HG03432 (cell line): ENCODE measurements at regions not wholly inside any gene's neighbourhood (a gene's known extent, or its start where the extent isn't known, plus 50 kb on each side); places are given as distances from the start of the nearest gene placed in this dataset.

Experiments used
- ATAC-seq: cut with Tn5 transposase; IDR thresholded peaks from one replicate; pipeline ENCODE4 v1.9.1; 2021; ENCODE audit warnings: mild to moderate bottlenecking, moderate library complexity; ENCODE audit not compliant: unreplicated experiment

DNA sequence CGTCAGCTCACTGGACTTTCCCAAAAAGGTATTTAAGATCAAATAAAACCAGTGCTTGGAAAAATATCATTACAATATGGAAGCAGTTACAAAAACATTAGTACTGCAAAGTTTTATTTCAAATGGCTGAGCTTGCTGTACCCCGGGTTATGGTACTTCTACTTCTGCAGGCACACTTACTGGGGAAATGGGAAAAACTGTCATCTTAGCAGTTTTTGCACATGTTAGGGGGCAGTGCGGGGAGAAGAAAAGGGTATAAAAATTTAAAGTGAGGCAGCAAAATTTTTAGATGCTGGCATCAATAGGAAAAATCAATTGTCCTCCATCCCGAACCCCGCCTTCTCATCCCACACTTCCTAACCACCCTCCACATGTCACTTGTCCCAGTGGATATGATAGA lies 133.4 kb downstream of the ATG4C start:
- no peak for ATAC-seq

DNA sequence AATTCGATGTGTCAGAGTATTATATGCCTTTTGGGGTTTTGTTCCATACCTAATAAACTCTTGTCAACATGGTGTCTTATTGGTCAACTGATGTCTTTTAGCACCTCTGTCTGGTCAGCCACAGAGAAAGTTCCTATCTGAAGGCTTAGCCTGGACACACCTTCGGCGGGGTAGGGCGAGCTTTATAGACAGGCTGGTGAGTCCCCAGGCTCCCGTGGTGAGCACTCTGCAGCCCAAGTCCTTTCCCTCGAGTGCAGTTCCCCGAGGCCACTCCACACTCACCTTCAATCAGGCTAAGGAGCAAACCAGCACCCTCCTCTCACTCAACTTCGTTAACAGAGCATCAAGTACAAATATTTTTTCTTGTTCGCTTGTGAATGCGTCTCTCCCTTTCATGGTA lies 133.9 kb downstream of the ATG4C start:
- no peak for ATAC-seq

DNA sequence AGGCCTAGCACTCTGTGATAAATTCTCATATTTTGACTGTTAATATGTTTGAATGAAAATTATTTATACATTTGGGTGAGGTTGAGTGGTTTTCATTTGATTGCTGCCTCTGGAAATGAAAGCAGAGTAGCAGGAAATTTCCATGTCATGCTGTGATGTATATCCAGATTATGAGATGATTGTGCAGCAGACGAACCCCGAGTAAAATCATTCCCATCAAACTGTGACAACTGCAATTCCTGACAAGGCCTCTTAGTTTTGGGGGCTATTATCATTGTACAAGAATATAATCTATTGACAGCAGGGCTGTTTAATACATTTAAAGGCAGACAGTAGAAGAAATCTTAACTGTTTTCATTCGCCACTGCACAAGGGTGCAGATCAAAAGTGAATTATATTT lies 134.8 kb downstream of the ATG4C start:
- no peak for ATAC-seq

- no peak for ATAC-seq
These were observed 138.1 kb downstream of the ATG4C start for GRCh38 chr1:62922006-62922405.

DNA sequence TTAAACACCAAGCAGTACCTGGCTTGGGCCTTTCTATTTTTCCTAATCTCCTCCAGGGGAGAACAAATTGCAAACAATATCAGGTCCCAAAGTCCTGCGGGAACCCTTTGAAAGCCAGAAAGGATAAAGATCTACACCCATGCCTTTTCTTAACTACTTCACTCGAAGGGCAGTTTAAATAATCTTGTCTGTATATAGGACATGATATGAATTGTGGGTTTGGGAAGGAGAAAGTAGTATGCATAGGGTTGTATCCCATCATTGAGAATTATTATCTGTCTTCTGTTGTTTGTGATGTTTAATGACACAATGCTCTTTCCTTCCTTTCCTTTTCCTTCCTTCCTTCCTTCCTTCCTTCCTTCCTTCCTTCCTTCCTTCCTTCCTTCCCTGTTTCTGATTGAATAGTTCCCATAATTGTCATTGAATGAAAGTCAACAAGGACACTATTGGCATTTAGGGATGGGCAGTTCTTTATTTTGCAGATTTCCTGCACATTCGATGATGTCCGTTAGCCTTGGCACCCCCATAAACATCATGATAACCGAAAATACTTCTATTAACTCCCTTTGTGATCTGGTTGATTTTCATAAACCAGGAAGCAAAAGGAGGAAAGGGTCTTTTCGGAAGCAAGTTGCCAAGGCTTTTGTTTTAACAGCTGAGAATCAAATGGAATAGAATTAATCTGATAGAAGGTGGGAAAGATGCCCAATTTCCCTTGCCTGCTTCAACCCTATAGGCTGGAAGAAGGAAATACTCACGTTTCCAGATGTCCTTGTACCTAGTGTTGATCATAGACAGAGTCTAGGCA lies 141.3 kb downstream of the ATG4C start:
- ATAC-seq, result no peak

- ATAC-seq, result no peak
These were observed 142.8 kb downstream of the ATG4C start for GRCh38 chr1:62926681-62927252.

- no peak for ATAC-seq
These were observed 145.0 kb downstream of the ATG4C start for GRCh38 chr1:62928885-62929284.

DNA sequence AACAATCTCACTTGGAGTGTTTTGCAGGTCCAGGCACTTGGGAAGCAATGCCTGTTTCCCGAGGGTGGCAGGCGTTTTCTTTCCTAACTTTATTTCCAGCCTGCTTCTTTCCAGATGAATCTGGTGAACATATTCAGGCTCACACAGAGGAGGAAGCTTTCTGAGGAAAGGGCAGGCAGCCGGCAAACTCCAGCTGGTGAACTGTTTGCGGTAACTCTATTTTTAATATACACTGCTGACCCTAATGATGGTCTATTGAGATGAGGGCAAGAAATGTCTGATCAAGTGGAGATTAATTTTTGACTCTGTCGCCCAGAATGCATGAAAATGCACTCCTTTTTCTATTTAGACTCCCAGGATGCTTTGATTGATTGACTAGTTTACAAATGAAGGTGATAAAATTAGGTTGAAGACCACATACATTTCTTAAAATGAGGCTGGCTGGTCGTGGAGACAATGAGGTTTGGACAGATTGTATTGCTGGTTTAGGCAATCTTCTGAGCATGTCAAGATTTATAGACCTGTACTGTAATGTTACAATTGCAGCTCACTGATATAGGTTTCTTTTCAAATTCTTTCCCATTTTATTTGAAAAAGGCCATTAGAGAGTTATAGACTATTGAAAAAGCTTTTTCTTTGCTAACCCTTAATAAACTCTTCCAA lies 153.8 kb downstream of the ATG4C start:
- no peak for ATAC-seq

- ATAC-seq, result no peak
These were observed 157.8 kb downstream of the ATG4C start for GRCh38 chr1:62941780-62942179.

- ATAC-seq, result no peak
These were observed 162.6 kb downstream of the ATG4C start for GRCh38 chr1:62946511-62946910.

- ATAC-seq, result no peak
These were observed 167.5 kb downstream of the ATG4C start for GRCh38 chr1:62951428-62951827.

GRCh38 chr1:62952596-62952995 lies 168.7 kb downstream of the ATG4C start:
- no peak for ATAC-seq

- no peak for ATAC-seq
These were observed 169.7 kb downstream of the ATG4C start for GRCh38 chr1:62953633-62954032.

DNA sequence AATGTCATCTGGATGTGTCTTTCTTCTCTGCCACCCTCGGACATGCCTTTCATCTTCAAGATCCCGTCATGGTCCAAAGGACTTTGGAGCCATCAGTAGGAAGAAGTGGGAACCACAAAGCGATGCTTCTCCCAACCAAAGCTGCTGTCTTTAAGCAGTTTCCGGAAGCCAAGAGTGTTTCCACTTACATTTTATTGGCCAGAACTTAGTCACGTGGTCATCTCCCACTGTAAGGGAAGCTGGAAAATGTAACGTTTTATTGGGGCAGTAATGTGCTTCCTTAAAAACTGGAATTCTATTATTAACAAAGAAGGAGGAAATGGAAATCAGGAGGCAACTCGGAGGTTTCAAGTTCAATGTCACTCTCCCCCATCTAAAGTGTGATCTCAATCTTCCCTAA lies 170.8 kb downstream of the ATG4C start:
- ATAC-seq, result no peak

DNA sequence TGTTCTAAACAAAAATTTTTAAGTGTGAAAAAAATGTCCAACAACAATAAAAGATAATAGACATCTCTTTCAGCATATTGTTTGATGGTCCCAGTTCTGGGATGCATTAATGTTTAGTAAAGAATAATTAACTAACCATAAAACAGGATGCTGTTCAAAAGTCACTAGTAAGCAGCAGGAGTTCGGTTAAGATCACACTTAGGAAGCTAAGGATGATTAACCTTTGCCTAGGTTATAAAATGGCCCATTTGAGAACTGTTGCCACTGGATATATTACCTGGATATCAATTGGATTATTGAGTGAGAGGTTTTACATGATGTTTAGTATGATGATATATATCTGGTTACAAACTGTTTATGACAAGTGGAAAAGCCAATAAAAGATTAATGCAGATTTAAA lies 171.7 kb downstream of the ATG4C start:
- no peak for ATAC-seq

GRCh38 chr1:62962014-62962812 lies 178.3 kb downstream of the ATG4C start:
- ATAC-seq, result no peak

DNA sequence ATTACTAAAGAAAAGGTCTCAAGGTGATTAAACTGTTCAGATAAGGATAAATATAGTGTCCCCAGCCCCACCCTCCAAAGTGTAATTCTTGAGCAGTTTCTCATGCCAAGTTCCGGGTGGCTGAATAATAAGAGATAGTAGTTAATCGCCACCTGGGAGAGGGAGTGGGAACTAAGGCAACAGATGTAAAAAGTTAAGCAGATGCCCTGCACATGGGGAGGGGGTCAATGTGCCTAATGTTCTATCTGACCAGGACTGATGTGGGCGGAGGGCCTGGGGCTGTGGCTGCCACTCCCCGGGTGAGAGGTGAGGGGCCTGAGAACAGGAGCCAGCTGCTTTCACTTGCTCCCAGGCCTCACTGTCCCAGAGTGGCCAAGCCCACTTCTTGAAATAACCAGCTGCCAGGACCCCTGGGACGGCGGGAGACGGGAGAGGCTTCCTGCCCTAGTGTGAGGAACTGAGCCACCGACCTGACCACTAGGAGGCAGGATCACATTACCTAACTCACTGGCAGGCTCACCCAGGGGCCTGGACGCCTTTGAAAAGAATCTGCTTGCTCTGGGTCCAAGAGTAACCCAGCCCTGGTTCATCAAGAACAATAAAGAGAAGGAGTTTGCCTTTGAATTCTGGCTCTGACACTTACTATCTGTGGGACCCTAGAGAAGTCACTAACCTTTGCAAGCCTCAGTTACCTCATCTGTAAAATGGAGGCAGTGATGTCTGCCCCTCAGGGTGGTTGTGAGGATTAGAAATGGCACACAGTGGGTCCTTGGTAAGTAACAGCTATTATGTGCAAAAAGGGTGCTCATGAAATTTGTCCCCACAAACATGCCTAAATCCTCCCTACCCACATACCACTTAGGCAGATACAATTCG lies 179.2 kb downstream of the ATG4C start:
- peak; percentile 72 for ATAC-seq

- no peak for ATAC-seq
These were observed 180.2 kb downstream of the ATG4C start for GRCh38 chr1:62964141-62964540.

- no peak for ATAC-seq
These were observed 183.1 kb downstream of the ATG4C start for GRCh38 chr1:62967031-62967430.

GRCh38 chr1:62977366-62977765 lies 193.4 kb downstream of the ATG4C start:
- no peak for ATAC-seq
